ENCODE measurements at regions not wholly inside any gene's neighbourhood (a gene's known extent, or its start where the extent isn't known, plus 50 kb on each side); places are given as distances from the start of the nearest gene placed in this dataset.

DNA sequence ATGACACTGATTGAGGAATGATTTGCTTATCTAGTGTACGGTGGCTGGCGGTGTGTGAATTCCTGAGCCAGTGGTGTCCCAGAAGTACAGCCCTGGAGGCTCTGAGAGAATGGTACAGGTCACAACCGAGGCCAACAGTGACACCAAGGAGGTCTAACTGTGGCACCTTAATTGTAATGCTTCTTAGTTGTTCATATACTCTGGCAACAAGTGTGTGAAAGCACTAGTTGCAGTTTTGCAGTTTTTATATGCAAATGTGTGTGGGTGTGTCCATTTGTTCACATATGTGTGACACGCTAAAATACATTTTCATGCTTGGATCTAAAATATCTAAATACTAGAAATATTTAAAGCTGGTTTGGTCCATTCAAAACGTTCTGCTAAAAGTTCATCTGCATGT is 185.3 kb upstream of the FMN2 start:
- H4K20me1 ChIP-seq (ENCODE audit: control insufficient read depth, extremely low read depth, insufficient read depth, low read length) = no peaks in the 10 kb centered on the region
- H3K9me1 ChIP-seq (ENCODE audit: control insufficient read depth, extremely low read depth, insufficient read depth, low read length) = no peaks in the 10 kb centered on the region
- no peak overlapping the region for H3K4me2 ChIP-seq (ENCODE audit: control insufficient read depth, extremely low read depth, insufficient read depth, low read depth, low read length)
- H3K9me3 ChIP-seq (ENCODE audit: control insufficient read depth, low read depth, low read length) = peaks cover 7% of the 10 kb centered on the region
- H3K36me3 ChIP-seq (ENCODE audit: control insufficient read depth in 2 of 2, extremely low read depth in 1 of 2, insufficient read depth in 2 of 2, low read length in 2 of 2) = no peaks in the 10 kb centered on the region
- H3K9ac ChIP-seq (ENCODE audit: control insufficient read depth, extremely low read depth, insufficient read depth, low read length) = no peak overlapping the region
- H3K27ac ChIP-seq (ENCODE audit: control insufficient read depth, insufficient read depth, low read length) = no peak overlapping the region
- dilution Hi-C loops (cut with MboI; ENCODE audit: extremely low pct_ligation_motif_present, low sequenced_read_pairs) = no loop called here
- TF ChIP-seq, protein P1, sequence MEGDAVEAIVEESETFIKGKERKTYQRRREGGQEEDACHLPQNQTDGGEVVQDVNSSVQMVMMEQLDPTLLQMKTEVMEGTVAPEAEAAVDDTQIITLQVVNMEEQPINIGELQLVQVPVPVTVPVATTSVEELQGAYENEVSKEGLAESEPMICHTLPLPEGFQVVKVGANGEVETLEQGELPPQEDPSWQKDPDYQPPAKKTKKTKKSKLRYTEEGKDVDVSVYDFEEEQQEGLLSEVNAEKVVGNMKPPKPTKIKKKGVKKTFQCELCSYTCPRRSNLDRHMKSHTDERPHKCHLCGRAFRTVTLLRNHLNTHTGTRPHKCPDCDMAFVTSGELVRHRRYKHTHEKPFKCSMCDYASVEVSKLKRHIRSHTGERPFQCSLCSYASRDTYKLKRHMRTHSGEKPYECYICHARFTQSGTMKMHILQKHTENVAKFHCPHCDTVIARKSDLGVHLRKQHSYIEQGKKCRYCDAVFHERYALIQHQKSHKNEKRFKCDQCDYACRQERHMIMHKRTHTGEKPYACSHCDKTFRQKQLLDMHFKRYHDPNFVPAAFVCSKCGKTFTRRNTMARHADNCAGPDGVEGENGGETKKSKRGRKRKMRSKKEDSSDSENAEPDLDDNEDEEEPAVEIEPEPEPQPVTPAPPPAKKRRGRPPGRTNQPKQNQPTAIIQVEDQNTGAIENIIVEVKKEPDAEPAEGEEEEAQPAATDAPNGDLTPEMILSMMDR (optimal IDR thresholded peaks at IDR 0.05 in 1 of 3, IDR thresholded peaks at IDR 0.05 in 1 of 3, conservative IDR thresholded peaks at IDR 0.05 in 1 of 3; ENCODE audit: extremely low read depth in 1 of 3, insufficient read depth in 2 of 3, low read length in 3 of 3) = no peak
- no peak for TF ChIP-seq EZH2 (IDR thresholded peaks at IDR 0.05; ENCODE audit: low read length)
- DNase-seq (ENCODE audit: low read depth, low spot score) (no peak), FAIRE-seq (no peak)
- no peak overlapping the region for H2AFZ ChIP-seq (ENCODE audit: control insufficient read depth, low read length)
- no peaks in the 10 kb centered on the region for H3K4me1 ChIP-seq (ENCODE audit: control insufficient read depth, extremely low read depth, insufficient read depth, low read length)
- H3K79me2 ChIP-seq (ENCODE audit: control insufficient read depth, insufficient read depth, low read length) = no peaks in the 10 kb centered on the region
- H3K4me3 ChIP-seq (ENCODE audit: control insufficient read depth in 2 of 3, extremely low read depth in 1 of 3, insufficient read depth in 2 of 3, low read depth in 1 of 3, low read length in 3 of 3) = no peak overlapping the region
- H3K27me3 ChIP-seq (ENCODE audit: control insufficient read depth, extremely low read depth, insufficient read depth, low read length) = no peaks in the 10 kb centered on the region

DNA sequence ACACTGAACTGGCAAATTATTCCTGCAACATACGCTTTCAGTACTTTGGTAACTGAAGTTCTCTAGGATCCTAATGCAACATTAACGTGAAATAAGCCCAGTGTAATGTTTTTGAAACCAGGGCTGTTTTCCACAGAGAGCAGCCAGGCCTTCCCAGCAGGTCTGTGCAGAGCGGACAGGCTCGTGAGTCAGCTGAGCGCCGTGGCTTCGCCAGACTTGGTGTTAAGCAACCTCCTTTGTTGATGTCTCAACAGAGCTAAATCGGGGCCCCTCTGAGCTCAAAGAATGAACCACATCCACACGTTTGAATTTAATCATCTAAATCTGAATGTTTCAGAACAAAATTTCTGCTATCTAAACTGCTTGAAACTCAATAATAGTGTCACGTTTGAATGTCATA is 181.8 kb upstream of the FMN2 start:
- Histone ChIP-seq H3K36me3 (ENCODE audit: control insufficient read depth in 2 of 2, extremely low read depth in 1 of 2, insufficient read depth in 2 of 2, low read length in 2 of 2) (no peaks in the 10 kb centered on the region), H3K27ac (ENCODE audit: control insufficient read depth, insufficient read depth, low read length) (no peak overlapping the region), H3K4me2 (ENCODE audit: control insufficient read depth, extremely low read depth, insufficient read depth, low read depth, low read length) (no peak overlapping the region), H3K79me2 (ENCODE audit: control insufficient read depth, insufficient read depth, low read length) (no peaks in the 10 kb centered on the region), H3K4me1 (ENCODE audit: control insufficient read depth, extremely low read depth, insufficient read depth, low read length) (no peaks in the 10 kb centered on the region), H3K9ac (ENCODE audit: control insufficient read depth, extremely low read depth, insufficient read depth, low read length) (no peak overlapping the region), H3K27me3 (ENCODE audit: control insufficient read depth, extremely low read depth, insufficient read depth, low read length) (no peaks in the 10 kb centered on the region), H2AFZ (ENCODE audit: control insufficient read depth, low read length) (no peak overlapping the region), H3K9me1 (ENCODE audit: control insufficient read depth, extremely low read depth, insufficient read depth, low read length) (no peaks in the 10 kb centered on the region), H4K20me1 (ENCODE audit: control insufficient read depth, extremely low read depth, insufficient read depth, low read length) (no peaks in the 10 kb centered on the region), H3K4me3 (ENCODE audit: control insufficient read depth in 2 of 3, extremely low read depth in 1 of 3, insufficient read depth in 2 of 3, low read depth in 1 of 3, low read length in 3 of 3) (no peak overlapping the region), H3K9me3 (ENCODE audit: control insufficient read depth, low read depth, low read length) (peaks cover 7% of the 10 kb centered on the region)
- DNase-seq (ENCODE audit: low read depth, low spot score) (no peak), FAIRE-seq (no peak)
- TF ChIP-seq EZH2 (IDR thresholded peaks at IDR 0.05; ENCODE audit: low read length) = no peak
- TF ChIP-seq, protein P1 (optimal IDR thresholded peaks at IDR 0.05 in 1 of 3, IDR thresholded peaks at IDR 0.05 in 1 of 3, conservative IDR thresholded peaks at IDR 0.05 in 1 of 3; ENCODE audit: extremely low read depth in 1 of 3, insufficient read depth in 2 of 3, low read length in 3 of 3) = no peak
- dilution Hi-C loops (cut with MboI; ENCODE audit: extremely low pct_ligation_motif_present, low sequenced_read_pairs) = no loop called here

Measured in keratinocyte (primary cell).